Hepatocyte (in vitro differentiated cells): ENCODE measurements at regions not wholly inside any gene's neighbourhood (a gene's known extent, or its start where the extent isn't known, plus 50 kb on each side); places are given as distances from the start of the nearest gene placed in this dataset.

ENCODE experiments used
- DNase-seq: peaks from one replicate; pipeline ENCODE4 v3.0.0-alpha.2; 2016; ENCODE audit warnings: low spot score
- H2AFZ ChIP-seq: fragments of 200-600 bp; sonication (generic); 2 replicates; pipeline ENCODE4 v1.6.0; 2016; ENCODE audit warnings: antibody characterized with exemption, mild to moderate bottlenecking
- H3K27ac ChIP-seq: fragments of 200-600 bp; sonication (generic); 2 replicates; pipeline ENCODE4 v1.5.1; 2016; ENCODE audit warnings: mild to moderate bottlenecking
- H3K27me3 ChIP-seq: fragments of 200-600 bp; sonication (generic); 2 replicates; pipeline ENCODE4 v1.6.1; 2016
- H3K36me3 ChIP-seq: fragments of 200-600 bp; sonication (generic); replicated peaks from 2 replicates; pipeline ENCODE4 v1.5.1; 2016; ENCODE audit warnings: low read depth; ENCODE audit not compliant: insufficient read depth
- H3K4me1 ChIP-seq: fragments of 200-600 bp; sonication (generic); 2 replicates; pipeline ENCODE4 v1.5.1; 2016; ENCODE audit warnings: mild to moderate bottlenecking, moderate library complexity; ENCODE audit not compliant: insufficient read depth
- H3K4me2 ChIP-seq: fragments of 200-600 bp; sonication (generic); 2 replicates; pipeline ENCODE4 v1.6.0; 2016
- H3K4me3 ChIP-seq: fragments of 200-600 bp; sonication (generic); 2 replicates; pipeline ENCODE4 v1.5.1; 2016; ENCODE audit warnings: mild to moderate bottlenecking
- H3K79me2 ChIP-seq: fragments of 200-600 bp; sonication (generic); 2 replicates; pipeline ENCODE4 v1.6.0; 2017; ENCODE audit warnings: mild to moderate bottlenecking
- H3K9me2 ChIP-seq: fragments of 200-600 bp; sonication (generic); replicated peaks from 2 replicates; pipeline ENCODE4 v1.6.0; 2017; ENCODE audit warnings: mild to moderate bottlenecking; ENCODE audit not compliant: insufficient read depth
- H3K9me3 ChIP-seq: fragments of 200-600 bp; sonication (generic); 2 replicates; pipeline ENCODE4 v1.5.1; 2016; ENCODE audit warnings: low read depth, mild to moderate bottlenecking
- H4K20me1 ChIP-seq: fragments of 200-600 bp; sonication (generic); 2 replicates; pipeline ENCODE4 v1.6.0; 2016; ENCODE audit warnings: mild to moderate bottlenecking; ENCODE audit not compliant: insufficient read depth, poor library complexity, severe bottlenecking
- EZH2 ChIP-seq: fragments of 200-600 bp; sonication (generic); IDR thresholded peaks from 2 replicates; pipeline ENCODE4 v1.6.1; 2016; ENCODE audit warnings: antibody characterized with exemption, mild to moderate bottlenecking, borderline replicate concordance
- EZH2phosphoT487 ChIP-seq: fragments of 200-600 bp; sonication (generic); IDR thresholded peaks from one replicate; pipeline ENCODE4 v1.6.1; 2018; ENCODE audit warnings: antibody characterized with exemption, mild to moderate bottlenecking, low read depth, moderate library complexity; ENCODE audit not compliant: unreplicated experiment, severe bottlenecking
- WGBS: methylation state at CpG from one replicate; pipeline ENCODE4 v1.1.6; 2016; ENCODE audit warnings: low lambda C conversion rate; ENCODE audit errors: missing lambda C conversion rate; 5-methylcytosine and 5-hydroxymethylcytosine counted together
- TF ChIP-seq, protein P1 (sequence below): fragments of 200-600 bp; sonication (generic); IDR thresholded peaks from 2 replicates; pipeline ENCODE4 v1.5.1; 2016; ENCODE audit warnings: antibody characterized with exemption, mild to moderate bottlenecking; ENCODE audit not compliant: poor library complexity

DNA sequence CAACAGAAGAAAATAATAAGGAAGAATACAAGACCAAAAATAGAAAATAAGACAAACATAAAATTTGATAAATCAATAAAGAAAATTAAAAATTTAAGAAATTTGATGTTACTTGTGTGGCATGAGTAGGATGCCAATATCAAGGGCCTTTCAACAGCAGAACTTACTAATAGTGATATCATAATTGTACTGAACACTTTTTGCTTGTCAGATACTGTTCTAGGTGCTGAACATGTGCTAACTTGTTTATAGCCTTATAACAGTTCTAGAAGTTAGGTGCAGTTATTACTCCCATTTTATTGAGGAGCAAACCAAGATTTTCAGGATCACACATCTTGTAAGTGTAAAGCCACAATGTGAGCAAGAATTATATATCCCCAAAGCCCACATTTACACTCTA lies 546.0 kb upstream of the EPHA5 start:
- no peaks in the 10 kb centered on the region for H3K9me2 ChIP-seq
- H3K27ac ChIP-seq, result no peak overlapping the region
- H4K20me1 ChIP-seq, result no peaks in the 10 kb centered on the region
- H3K79me2 ChIP-seq, result no peaks in the 10 kb centered on the region
- TF ChIP-seq EZH2 (no peak), EZH2phosphoT487 (no peak)
- TF ChIP-seq, protein P1, sequence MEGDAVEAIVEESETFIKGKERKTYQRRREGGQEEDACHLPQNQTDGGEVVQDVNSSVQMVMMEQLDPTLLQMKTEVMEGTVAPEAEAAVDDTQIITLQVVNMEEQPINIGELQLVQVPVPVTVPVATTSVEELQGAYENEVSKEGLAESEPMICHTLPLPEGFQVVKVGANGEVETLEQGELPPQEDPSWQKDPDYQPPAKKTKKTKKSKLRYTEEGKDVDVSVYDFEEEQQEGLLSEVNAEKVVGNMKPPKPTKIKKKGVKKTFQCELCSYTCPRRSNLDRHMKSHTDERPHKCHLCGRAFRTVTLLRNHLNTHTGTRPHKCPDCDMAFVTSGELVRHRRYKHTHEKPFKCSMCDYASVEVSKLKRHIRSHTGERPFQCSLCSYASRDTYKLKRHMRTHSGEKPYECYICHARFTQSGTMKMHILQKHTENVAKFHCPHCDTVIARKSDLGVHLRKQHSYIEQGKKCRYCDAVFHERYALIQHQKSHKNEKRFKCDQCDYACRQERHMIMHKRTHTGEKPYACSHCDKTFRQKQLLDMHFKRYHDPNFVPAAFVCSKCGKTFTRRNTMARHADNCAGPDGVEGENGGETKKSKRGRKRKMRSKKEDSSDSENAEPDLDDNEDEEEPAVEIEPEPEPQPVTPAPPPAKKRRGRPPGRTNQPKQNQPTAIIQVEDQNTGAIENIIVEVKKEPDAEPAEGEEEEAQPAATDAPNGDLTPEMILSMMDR, result no peak
- no peaks in the 10 kb centered on the region for H3K9me3 ChIP-seq
- H3K4me3 ChIP-seq, result no peak overlapping the region
- no peaks in the 10 kb centered on the region for H3K4me1 ChIP-seq
- H3K36me3 ChIP-seq, result no peaks in the 10 kb centered on the region
- H2AFZ ChIP-seq, result no peak overlapping the region
- DNase-seq, result no peak
- H3K27me3 ChIP-seq, result no peaks in the 10 kb centered on the region
- H3K4me2 ChIP-seq, result no peak overlapping the region

DNA sequence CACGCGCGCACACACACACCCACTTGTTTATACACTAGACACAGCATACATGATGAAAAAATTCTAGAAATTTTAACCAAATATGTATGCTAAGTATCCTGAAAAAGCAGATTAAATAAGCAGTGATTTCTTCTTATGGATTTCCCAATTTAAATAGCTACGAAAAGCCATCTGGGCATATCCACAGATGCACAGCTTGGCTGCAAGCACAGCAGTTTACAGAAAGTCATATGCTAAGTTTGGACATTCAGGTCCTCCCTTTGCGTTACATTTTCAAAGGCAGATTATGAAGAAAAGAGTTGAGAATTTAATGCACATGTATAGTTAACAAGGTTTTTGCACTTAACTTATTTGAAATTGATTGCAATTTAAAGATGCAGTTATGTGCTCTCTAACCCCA lies 542.2 kb upstream of the EPHA5 start:
- Histone ChIP-seq H3K36me3 (no peaks in the 10 kb centered on the region), H3K4me3 (no peak overlapping the region), H3K27ac (no peak overlapping the region), H3K79me2 (no peaks in the 10 kb centered on the region), H3K9me3 (no peaks in the 10 kb centered on the region), H3K4me2 (no peak overlapping the region), H3K27me3 (no peaks in the 10 kb centered on the region), H2AFZ (no peak overlapping the region), H4K20me1 (no peaks in the 10 kb centered on the region), H3K4me1 (no peaks in the 10 kb centered on the region), H3K9me2 (no peaks in the 10 kb centered on the region)
- DNase-seq, result no peak
- TF ChIP-seq EZH2, result no peak
- TF ChIP-seq, protein P1, result no peak
- WGBS, result 95% methylated on average over 5 of the region's 5 CpGs

DNA sequence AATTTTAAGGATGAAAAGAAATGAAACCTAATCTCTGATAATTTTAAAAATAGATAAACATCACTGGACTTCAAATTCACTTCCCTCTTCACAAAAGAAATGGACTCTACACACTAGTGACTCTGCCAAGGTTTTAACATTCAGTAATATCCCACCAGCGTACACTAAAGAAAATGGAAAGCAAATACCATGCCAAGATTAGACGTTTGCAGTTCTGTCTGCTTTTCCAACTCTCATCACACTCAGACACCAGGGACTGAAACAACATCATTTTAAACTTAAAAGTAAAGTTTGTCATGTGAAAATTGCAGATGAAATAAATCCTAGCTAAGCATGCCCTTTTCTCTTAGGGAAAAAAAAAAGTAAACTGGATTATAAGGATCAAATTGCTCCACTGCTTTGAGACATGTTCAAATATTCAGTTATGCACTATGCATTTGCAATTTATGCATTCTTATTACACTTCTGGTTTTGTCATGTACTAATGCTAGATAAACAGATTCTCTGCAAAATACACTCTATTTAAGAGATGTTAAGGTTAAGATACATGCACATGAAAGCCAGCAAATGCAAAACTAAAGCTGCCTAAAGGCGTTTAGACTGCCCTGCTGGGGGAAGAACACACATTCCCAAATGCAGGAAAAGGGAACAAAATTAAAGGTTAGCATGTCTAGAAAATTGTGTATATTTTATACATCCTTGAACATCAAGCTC lies 534.4 kb upstream of the EPHA5 start:
- 58% methylated on average over 3 of the region's 3 CpGs for WGBS

More for the DNA sequence above, 534.4 kb upstream of the EPHA5 start:
- DNase-seq, result no peak
- no peaks in the 10 kb centered on the region for H3K4me1 ChIP-seq
- H3K27ac ChIP-seq, result no peak overlapping the region
- no peak overlapping the region for H3K4me3 ChIP-seq
- H3K79me2 ChIP-seq, result no peaks in the 10 kb centered on the region
- TF ChIP-seq, protein P1, result no peak
- no peaks in the 10 kb centered on the region for H3K9me3 ChIP-seq
- no peaks in the 10 kb centered on the region for H3K27me3 ChIP-seq
- no peaks in the 10 kb centered on the region for H4K20me1 ChIP-seq
- H2AFZ ChIP-seq, result no peak overlapping the region
- H3K9me2 ChIP-seq, result no peaks in the 10 kb centered on the region
- H3K36me3 ChIP-seq, result no peaks in the 10 kb centered on the region
- no peak overlapping the region for H3K4me2 ChIP-seq
